IMR-90 (cell line): ENCODE measurements at regions not wholly inside any gene's neighbourhood (a gene's known extent, or its start where the extent isn't known, plus 50 kb on each side); places are given as distances from the start of the nearest gene placed in this dataset.
A peak's percentile ranks its signal among the peaks of the same experiment; 100 is the strongest.

Experiments
- ATAC-seq: fragments of 200-7000 bp; cut with Tn5 transposase; 2 replicates; pipeline ENCODE4 v1.9.1; 2020; ENCODE audit warnings: low read depth, mild to moderate bottlenecking, moderate library complexity
- BruUV-seq: library from RNA; stranded (reverse); fragments of 400-500 nt; replicated peaks from 2 replicates; lab custom pipeline; 2021; lab: Mats Ljungman, UMichigan
- CTCF ChIA-PET: fragments of 300-600 bp; formaldehyde crosslinking; extraction: SDS; loops from one replicate; lab custom pipeline; 2021; ENCODE audit warnings: antibody characterized with exemption; lab: Yijun Ruan, JAX
- POLR2A ChIA-PET: fragments of 300-600 bp; sonication (Branson Sonifier 250); formaldehyde crosslinking; loops from one replicate; lab custom pipeline; 2022; ENCODE audit warnings: antibody characterized with exemption; ENCODE audit not compliant: unreplicated experiment; lab: Charles Lee
- DNase-seq: peaks from one replicate; pipeline ENCODE4 v3.0.0; 2013
- H2AFZ ChIP-seq: replicated peaks from 2 replicates; pipeline ENCODE3; 2013; ENCODE audit warnings: low read length, mild to moderate bottlenecking; ENCODE audit not compliant: poor library complexity
- H2AK5ac ChIP-seq: 2 replicates; pipeline ENCODE4 v1.6.1; 2013; ENCODE audit warnings: low read depth, low read length, inconsistent platforms
- H2AK9ac ChIP-seq: replicated peaks from 2 replicates; pipeline ENCODE3; 2013; ENCODE audit warnings: mild to moderate bottlenecking, low read depth, low read length, moderate library complexity; ENCODE audit not compliant: poor library complexity
- H2BK120ac ChIP-seq: 2 replicates; pipeline ENCODE4 v1.6.1; 2013; ENCODE audit warnings: low read depth, low read length, inconsistent platforms
- H2BK15ac ChIP-seq: 3 replicates; pipeline ENCODE4 v1.6.1; 2013; ENCODE audit warnings: low read depth, low read length, inconsistent platforms
- H2BK20ac ChIP-seq: 2 replicates; pipeline ENCODE4 v1.6.1; 2013; ENCODE audit warnings: low read depth, mild to moderate bottlenecking, inconsistent platforms, low read length, moderate library complexity
- H2BK5ac ChIP-seq: 2 replicates; pipeline ENCODE4 v1.6.1; 2013; ENCODE audit warnings: mild to moderate bottlenecking, low read depth, low read length, inconsistent platforms; ENCODE audit not compliant: poor library complexity, severe bottlenecking
- H3K14ac ChIP-seq: replicated peaks from 2 replicates; pipeline ENCODE4 v1.6.1; 2013; ENCODE audit warnings: low read depth, low read length, inconsistent platforms
- H3K18ac ChIP-seq: 2 replicates; pipeline ENCODE4 v1.6.1; 2013; ENCODE audit warnings: low read depth, low read length, control low read depth
- H3K23ac ChIP-seq: 2 replicates; pipeline ENCODE4 v1.6.1; 2013; ENCODE audit warnings: low read depth, low read length, inconsistent platforms
- H3K27ac ChIP-seq: 2 replicates; pipeline ENCODE4 v1.5.1; 2013; ENCODE audit warnings: mild to moderate bottlenecking, control low read depth, low read length; ENCODE audit not compliant: insufficient read depth
- H3K27me3 ChIP-seq: 2 replicates; pipeline ENCODE4 v1.6.1; 2013; ENCODE audit warnings: low read length; ENCODE audit not compliant: control insufficient read depth, insufficient read depth
- H3K36me3 ChIP-seq: 2 replicates; pipeline ENCODE4 v1.6.1; 2013; ENCODE audit warnings: low read length, mixed read lengths; ENCODE audit not compliant: control insufficient read depth, insufficient read depth
- H3K4ac ChIP-seq: 2 replicates; pipeline ENCODE4 v1.6.1; 2013; ENCODE audit warnings: low read depth, low read length, inconsistent platforms
- H3K4me1 ChIP-seq: 2 replicates; pipeline ENCODE4 v1.6.1; 2013; ENCODE audit warnings: low read length, mixed read lengths; ENCODE audit not compliant: control insufficient read depth, insufficient read depth
- H3K4me2 ChIP-seq: 2 replicates; pipeline ENCODE4 v1.6.1; 2013; ENCODE audit warnings: low read depth, mild to moderate bottlenecking, control low read depth, low read length, moderate library complexity
- H3K4me3 ChIP-seq: 2 replicates; pipeline ENCODE4 v1.5.1; 2013; ENCODE audit warnings: low read depth, mild to moderate bottlenecking, control low read depth, low read length, moderate library complexity; ENCODE audit not compliant: insufficient read depth
- H3K56ac ChIP-seq: 2 replicates; pipeline ENCODE4 v1.6.1; 2013; ENCODE audit warnings: low read length, inconsistent platforms; ENCODE audit not compliant: insufficient read depth; ENCODE audit errors: extremely low read depth
- H3K79me1 ChIP-seq, 2 experiments: 2 replicates each; pipeline ENCODE4 v1.6.1; 2013; ENCODE audit warnings: low read length in 2 of 2, inconsistent platforms in 1 of 2, low read depth in 1 of 2
- H3K9ac ChIP-seq: 2 replicates; pipeline ENCODE4 v1.6.1; 2013; ENCODE audit warnings: low read depth, low read length, control low read depth
- H3K9me1 ChIP-seq: 2 replicates; pipeline ENCODE4 v1.6.1; 2013; ENCODE audit warnings: low read length, inconsistent platforms; ENCODE audit not compliant: insufficient read depth
- H3K9me3 ChIP-seq: 2 replicates; pipeline ENCODE4 v1.6.1; 2013; ENCODE audit warnings: low read length; ENCODE audit not compliant: control insufficient read depth, insufficient read depth
- H4K20me1 ChIP-seq: 2 replicates; pipeline ENCODE4 v1.6.1; 2013; ENCODE audit warnings: low read length, inconsistent platforms; ENCODE audit not compliant: insufficient read depth
- H4K5ac ChIP-seq: 2 replicates; pipeline ENCODE4 v1.6.1; 2013; ENCODE audit warnings: mild to moderate bottlenecking, low read depth, low read length, control low read depth
- H4K8ac ChIP-seq, 2 experiments: 2 replicates each; pipeline ENCODE4 v1.6.1; 2013; ENCODE audit warnings: low read depth in 2 of 2, low read length in 2 of 2, control low read depth in 1 of 2, inconsistent platforms in 1 of 2
- H4K91ac ChIP-seq: 2 replicates; pipeline ENCODE4 v1.6.1; 2013; ENCODE audit warnings: low read depth, low read length, inconsistent platforms; ENCODE audit not compliant: insufficient read depth
- BHLHE40 ChIP-seq: fragments of 150-350 bp; IDR thresholded peaks from 2 replicates; pipeline ENCODE4 v1.6.1; 2016; ENCODE audit warnings: mild to moderate bottlenecking, low read depth, low read length
- CEBPB ChIP-seq: IDR thresholded peaks from 2 replicates; pipeline ENCODE4 v1.6.1; 2012; ENCODE audit warnings: low read depth, low read length, improper control_type of control experiment
- CHD1 ChIP-seq: IDR thresholded peaks from 2 replicates; pipeline ENCODE4 v1.6.1; 2012; ENCODE audit warnings: low read depth, low read length, improper control_type of control experiment
- FOS ChIP-seq: fragments of 150-350 bp; IDR thresholded peaks from 2 replicates; pipeline ENCODE4 v1.6.1; 2016; ENCODE audit warnings: low read depth, low read length
- MAFK ChIP-seq: IDR thresholded peaks from 2 replicates; pipeline ENCODE4 v1.6.1; 2012; ENCODE audit warnings: low read depth, low read length, improper control_type of control experiment
- MAZ ChIP-seq: IDR thresholded peaks from 2 replicates; pipeline ENCODE4 v1.6.1; 2012; ENCODE audit warnings: low read depth, mild to moderate bottlenecking, low read length, improper control_type of control experiment, moderate library complexity, borderline replicate concordance
- MXI1 ChIP-seq: IDR thresholded peaks from 2 replicates; pipeline ENCODE4 v1.6.1; 2012; ENCODE audit warnings: low read depth, mild to moderate bottlenecking, low read length, moderate library complexity, borderline replicate concordance
- NFE2L2 ChIP-seq: fragments of 150-350 bp; IDR thresholded peaks from 2 replicates; pipeline ENCODE4 v1.6.1; 2016; ENCODE audit warnings: low read depth, mild to moderate bottlenecking, low read length
- POLR2A ChIP-seq: IDR thresholded peaks from 2 replicates; pipeline ENCODE4 v1.6.1; 2012; ENCODE audit warnings: mild to moderate bottlenecking, low read depth, low read length
- RAD21 ChIP-seq: IDR thresholded peaks from 2 replicates; pipeline ENCODE4 v1.6.1; 2012; ENCODE audit warnings: low read length, improper control_type of control experiment
- RCOR1 ChIP-seq: IDR thresholded peaks from 2 replicates; pipeline ENCODE4 v1.6.1; 2012; ENCODE audit warnings: mild to moderate bottlenecking, low read length, improper control_type of control experiment; ENCODE audit not compliant: insufficient replicate concordance
- RFX5 ChIP-seq: IDR thresholded peaks from 2 replicates; pipeline ENCODE4 v1.8.0; 2012; ENCODE audit warnings: low read depth, mild to moderate bottlenecking, low read length, moderate library complexity
- SMC3 ChIP-seq: fragments of 150-350 bp; IDR thresholded peaks from 2 replicates; pipeline ENCODE4 v1.6.1; 2016; ENCODE audit warnings: low read depth, mild to moderate bottlenecking, antibody characterized with exemption, low read length, moderate library complexity
- WGBS, 2 experiments: methylation state at CpG; one replicate each; pipeline versions ENCODE4 v1.1.5 to v1.1.7; 2013; ENCODE audit warnings: missing lambda C conversion rate in 2 of 2; ENCODE audit not compliant: insufficient read length in 1 of 2; ENCODE audit errors: extremely low coverage in 2 of 2; 5-methylcytosine and 5-hydroxymethylcytosine counted together
- dilution Hi-C: fragments of 300-500 bp; cut with HindIII; formaldehyde crosslinking; loops from one replicate; pipeline ENCODE4 v1.14.3; 2018; ENCODE audit warnings: low sequenced_read_pairs; ENCODE audit not compliant: unreplicated experiment
- in situ Hi-C: fragments of 300-500 bp; cut with MboI; formaldehyde crosslinking; loops from 3 replicates; pipeline ENCODE4 v1.14.3; 2019; ENCODE audit warnings: low sequenced_read_pairs, inconsistent platforms, mixed read lengths
- intact Hi-C: fragments of 100-400 bp; cut with micrococcal nuclease; formaldehyde crosslinking; loops from 2 replicates; pipeline ENCODE4 v1.10.0; 2022
- TF ChIP-seq, protein P1 (sequence below): conservative IDR thresholded peaks from 2 replicates; pipeline ENCODE4 v1.5.1; 2012; ENCODE audit warnings: mild to moderate bottlenecking, low read depth, low read length, improper control_type of control experiment
- TF ChIP-seq, protein P2 (sequence below): fragments of 150-350 bp; IDR thresholded peaks from 2 replicates; pipeline ENCODE4 v1.6.1; 2016; ENCODE audit warnings: low read depth, mild to moderate bottlenecking, low read length, moderate library complexity, borderline replicate concordance
- TF ChIP-seq, protein P3 (sequence below): fragments of 150-350 bp; IDR thresholded peaks from 2 replicates; pipeline ENCODE4 v1.6.1; 2017; ENCODE audit warnings: mild to moderate bottlenecking, antibody characterized with exemption, low read length, low read depth

DNA sequence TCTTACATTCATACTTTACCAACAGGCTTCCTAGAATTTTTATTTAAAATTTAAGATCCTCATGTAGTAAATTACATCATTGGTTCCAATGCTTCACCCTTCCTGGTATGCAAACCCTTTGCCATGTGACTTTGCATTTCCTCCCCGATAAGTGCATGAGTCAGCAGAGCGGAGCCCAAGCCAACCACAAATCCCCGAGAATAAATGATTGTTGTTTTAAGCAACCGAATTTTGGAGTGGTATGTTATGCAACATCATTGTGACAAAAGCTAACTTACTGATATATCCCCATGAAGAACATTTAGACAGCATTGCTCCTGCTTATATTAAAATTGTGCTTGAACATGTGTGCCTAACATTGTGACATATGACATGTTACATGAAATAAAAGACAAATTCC, 199.4 kb upstream of the DDX53 start:
- dilution Hi-C loops = no loop called here
- peak; percentile 89 for DNase-seq
- H2BK5ac ChIP-seq = no peak overlapping the region
- H3K4me1 ChIP-seq = no peaks in the 10 kb centered on the region
- WGBS, 2 experiments = no CpG with 5 or more reads among the region's 4 CpGs
- H3K4me3 ChIP-seq = no peak overlapping the region
- H3K79me1 ChIP-seq = no peaks in the 10 kb centered on the region
- no peak overlapping the region for H3K56ac ChIP-seq
- no peak overlapping the region for H4K8ac ChIP-seq
- TF ChIP-seq FOS = peak; percentile 31; the same call in 1 of the 2 replicates
- TF ChIP-seq CHD1 = no peak
- no peak for TF ChIP-seq MAZ
- TF ChIP-seq CEBPB = peak; percentile 89
- TF ChIP-seq, protein P1, sequence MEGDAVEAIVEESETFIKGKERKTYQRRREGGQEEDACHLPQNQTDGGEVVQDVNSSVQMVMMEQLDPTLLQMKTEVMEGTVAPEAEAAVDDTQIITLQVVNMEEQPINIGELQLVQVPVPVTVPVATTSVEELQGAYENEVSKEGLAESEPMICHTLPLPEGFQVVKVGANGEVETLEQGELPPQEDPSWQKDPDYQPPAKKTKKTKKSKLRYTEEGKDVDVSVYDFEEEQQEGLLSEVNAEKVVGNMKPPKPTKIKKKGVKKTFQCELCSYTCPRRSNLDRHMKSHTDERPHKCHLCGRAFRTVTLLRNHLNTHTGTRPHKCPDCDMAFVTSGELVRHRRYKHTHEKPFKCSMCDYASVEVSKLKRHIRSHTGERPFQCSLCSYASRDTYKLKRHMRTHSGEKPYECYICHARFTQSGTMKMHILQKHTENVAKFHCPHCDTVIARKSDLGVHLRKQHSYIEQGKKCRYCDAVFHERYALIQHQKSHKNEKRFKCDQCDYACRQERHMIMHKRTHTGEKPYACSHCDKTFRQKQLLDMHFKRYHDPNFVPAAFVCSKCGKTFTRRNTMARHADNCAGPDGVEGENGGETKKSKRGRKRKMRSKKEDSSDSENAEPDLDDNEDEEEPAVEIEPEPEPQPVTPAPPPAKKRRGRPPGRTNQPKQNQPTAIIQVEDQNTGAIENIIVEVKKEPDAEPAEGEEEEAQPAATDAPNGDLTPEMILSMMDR = no peak
- TF ChIP-seq POLR2A = no peak
- TF ChIP-seq RCOR1 = no peak
- no peak for TF ChIP-seq RFX5
- no peak for TF ChIP-seq RAD21
- TF ChIP-seq, protein P2, sequence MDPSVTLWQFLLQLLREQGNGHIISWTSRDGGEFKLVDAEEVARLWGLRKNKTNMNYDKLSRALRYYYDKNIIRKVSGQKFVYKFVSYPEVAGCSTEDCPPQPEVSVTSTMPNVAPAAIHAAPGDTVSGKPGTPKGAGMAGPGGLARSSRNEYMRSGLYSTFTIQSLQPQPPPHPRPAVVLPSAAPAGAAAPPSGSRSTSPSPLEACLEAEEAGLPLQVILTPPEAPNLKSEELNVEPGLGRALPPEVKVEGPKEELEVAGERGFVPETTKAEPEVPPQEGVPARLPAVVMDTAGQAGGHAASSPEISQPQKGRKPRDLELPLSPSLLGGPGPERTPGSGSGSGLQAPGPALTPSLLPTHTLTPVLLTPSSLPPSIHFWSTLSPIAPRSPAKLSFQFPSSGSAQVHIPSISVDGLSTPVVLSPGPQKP = no peak
- peak; percentile 65 for TF ChIP-seq MAFK
- no peak for TF ChIP-seq MXI1
- TF ChIP-seq BHLHE40 = peak; percentile 40; the same call in 1 of the 2 replicates
- TF ChIP-seq, protein P3, sequence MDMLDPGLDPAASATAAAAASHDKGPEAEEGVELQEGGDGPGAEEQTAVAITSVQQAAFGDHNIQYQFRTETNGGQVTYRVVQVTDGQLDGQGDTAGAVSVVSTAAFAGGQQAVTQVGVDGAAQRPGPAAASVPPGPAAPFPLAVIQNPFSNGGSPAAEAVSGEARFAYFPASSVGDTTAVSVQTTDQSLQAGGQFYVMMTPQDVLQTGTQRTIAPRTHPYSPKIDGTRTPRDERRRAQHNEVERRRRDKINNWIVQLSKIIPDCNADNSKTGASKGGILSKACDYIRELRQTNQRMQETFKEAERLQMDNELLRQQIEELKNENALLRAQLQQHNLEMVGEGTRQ = peak; percentile 84
- TF ChIP-seq SMC3 = no peak
- TF ChIP-seq NFE2L2 = peak; percentile 81
- no peak overlapping the region for H3K23ac ChIP-seq
- no peaks in the 10 kb centered on the region for H3K27me3 ChIP-seq
- H3K9me1 ChIP-seq = no peaks in the 10 kb centered on the region
- H3K14ac ChIP-seq = no peak overlapping the region
- no peaks in the 10 kb centered on the region for H4K20me1 ChIP-seq
- no peak overlapping the region for H3K4me2 ChIP-seq
- peak; percentile 85 for ATAC-seq
- no peak overlapping the region for H3K4ac ChIP-seq
- no peak overlapping the region for H2AK9ac ChIP-seq
- H2AFZ ChIP-seq = no peak overlapping the region
- ChIA-PET POLR2A (no interaction called here), CTCF (interaction anchor here (0.5 kb wide), 1 partner anchor 15 kb away, joined by 3 read pairs; no protein-coding TSS in a partner anchor)
- H2BK120ac ChIP-seq = no peak overlapping the region
- H3K9me3 ChIP-seq = no peaks in the 10 kb centered on the region
- no TSS peak for BruUV-seq
- in situ Hi-C loops = no loop called here
- H3K18ac ChIP-seq = no peak overlapping the region
- H2AK5ac ChIP-seq = no peak overlapping the region
- intact Hi-C loops = no loop called here
- H4K5ac ChIP-seq = no peak overlapping the region
- no peak overlapping the region for H2BK20ac ChIP-seq
- H3K27ac ChIP-seq = no peak overlapping the region
- no peaks in the 10 kb centered on the region for H3K36me3 ChIP-seq
- no peak overlapping the region for H2BK15ac ChIP-seq
- H4K91ac ChIP-seq = no peak overlapping the region
- H3K9ac ChIP-seq = no peak overlapping the region
